MM.1S (cell line): ENCODE measurements at regions not wholly inside any gene's neighbourhood (a gene's known extent, or its start where the extent isn't known, plus 50 kb on each side); places are given as distances from the start of the nearest gene placed in this dataset.

Experiments
- CTCF ChIP-seq: fragments of 300-600 bp; sonication (generic); IDR thresholded peaks from 2 replicates; pipeline ENCODE4 v1.5.1; 2016; ENCODE audit warnings: antibody characterized with exemption, low read length, mixed read lengths
- EZH2 ChIP-seq: fragments of 300-600 bp; sonication (generic); optimal IDR thresholded peaks from 2 replicates; pipeline ENCODE3; 2017; ENCODE audit warnings: low read depth, mild to moderate bottlenecking, antibody characterized with exemption, low read length, mixed read lengths

GRCh38 chr5:72562717-72563116 lies 55.5 kb upstream of the ZNF366 start:
- no peak for TF ChIP-seq CTCF
- no peak for TF ChIP-seq EZH2
